IPS-11a (cell line): ENCODE measurements at regions not wholly inside any gene's neighbourhood (a gene's known extent, or its start where the extent isn't known, plus 50 kb on each side); places are given as distances from the start of the nearest gene placed in this dataset.
"Not testable (repeated sequence)": the region's sequence is repeated elsewhere in the genome, so short reads cannot be mapped to it uniquely, and the experiment has no call there.

ENCODE experiments used
- H3K4me3 ChIP-seq: one replicate; pipeline ENCODE4 v1.5.1; 2013; ENCODE audit warnings: low read depth, low read length, control low read depth

GRCh38 chr5:25033658-25034057 lies 388.9 kb upstream of the CDH10 start:
- H3K4me3 ChIP-seq = no peak overlapping the region

GRCh38 chr5:25029004-25029403 lies 384.2 kb upstream of the CDH10 start:
- no peak overlapping the region for H3K4me3 ChIP-seq

- H3K4me3 ChIP-seq = no peak overlapping the region
Observed at GRCh38 chr5:25027526-25027925, 382.7 kb upstream of the CDH10 start.

- no peak overlapping the region for H3K4me3 ChIP-seq
Observed at GRCh38 chr5:25027061-25027460, 382.3 kb upstream of the CDH10 start.

- no peak overlapping the region for H3K4me3 ChIP-seq
Observed at GRCh38 chr5:25025831-25026230, 381.1 kb upstream of the CDH10 start.

GRCh38 chr5:25020454-25020853 lies 375.7 kb upstream of the CDH10 start:
- H3K4me3 ChIP-seq = no peak overlapping the region

- no peak overlapping the region for H3K4me3 ChIP-seq
Observed at GRCh38 chr5:25009063-25009462, 364.3 kb upstream of the CDH10 start.

GRCh38 chr5:25006734-25007133 lies 362.0 kb upstream of the CDH10 start:
- no peak overlapping the region for H3K4me3 ChIP-seq

GRCh38 chr5:25006237-25006636 lies 361.5 kb upstream of the CDH10 start:
- no peak overlapping the region for H3K4me3 ChIP-seq

GRCh38 chr5:25005431-25005830 lies 360.7 kb upstream of the CDH10 start:
- H3K4me3 ChIP-seq = no peak overlapping the region

- no peak overlapping the region for H3K4me3 ChIP-seq
Observed at GRCh38 chr5:25002371-25002770, 357.6 kb upstream of the CDH10 start.

DNA sequence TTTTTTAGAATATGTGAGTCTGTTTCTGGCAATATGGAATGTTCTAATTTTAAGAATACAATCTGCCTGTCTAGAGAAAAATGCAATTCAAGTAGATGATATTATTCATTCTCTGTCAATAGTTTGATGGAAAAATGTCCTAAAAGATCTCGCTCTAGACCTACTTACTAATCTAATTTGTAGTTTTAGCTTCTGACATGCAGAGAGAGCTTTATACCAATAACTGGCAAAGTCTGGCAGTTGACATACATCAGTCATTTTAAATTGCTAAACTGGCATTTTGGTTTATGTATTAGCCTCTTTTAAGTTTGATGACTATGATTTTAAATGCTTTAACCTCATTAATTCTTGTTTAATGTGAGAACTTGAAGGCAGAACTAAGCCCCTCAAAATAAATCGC lies 355.0 kb upstream of the CDH10 start:
- H3K4me3 ChIP-seq = no peak overlapping the region

DNA sequence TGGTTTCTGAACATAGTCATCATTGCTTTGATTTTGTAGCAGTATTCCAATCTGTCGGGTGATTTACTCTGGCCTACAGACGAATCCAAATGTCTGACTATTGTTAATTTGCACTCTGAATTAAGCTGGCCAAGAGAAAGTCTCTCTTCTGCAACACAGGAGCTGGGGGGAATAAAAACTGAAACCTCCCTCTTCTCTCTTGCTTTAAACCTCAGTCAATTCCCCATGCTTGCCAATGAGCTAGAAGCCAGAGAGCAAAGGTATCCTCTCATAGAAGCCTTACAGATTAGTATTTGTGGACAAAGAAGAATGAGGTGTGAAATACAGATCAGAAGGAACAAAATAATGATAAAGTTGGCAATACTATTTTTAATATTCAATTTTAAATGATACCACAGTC lies 353.9 kb upstream of the CDH10 start:
- no peak overlapping the region for H3K4me3 ChIP-seq

- no peak overlapping the region for H3K4me3 ChIP-seq
Observed at GRCh38 chr5:24986326-24986725, 341.5 kb upstream of the CDH10 start.

GRCh38 chr5:24978552-24978951 lies 333.8 kb upstream of the CDH10 start:
- not testable (repeated sequence) for H3K4me3 ChIP-seq

DNA sequence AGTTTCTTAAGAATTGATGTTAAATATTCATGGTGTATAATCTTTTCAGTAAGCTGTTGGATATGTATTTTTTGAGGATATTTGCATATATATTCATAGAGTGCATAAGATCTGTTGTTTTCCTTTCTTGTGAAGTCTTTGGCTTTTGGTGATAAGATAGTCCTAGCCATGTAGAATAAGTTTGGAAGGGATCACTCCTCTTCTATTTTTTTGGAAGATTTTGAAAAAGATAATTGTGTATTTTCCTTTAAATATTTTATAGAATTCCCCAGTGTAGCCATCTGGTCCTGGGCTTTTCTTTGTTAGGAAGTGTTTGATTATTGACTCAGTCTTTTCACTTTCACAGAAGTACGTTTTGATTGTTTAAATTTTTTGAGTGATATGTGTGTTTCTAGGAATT lies 318.8 kb upstream of the CDH10 start:
- H3K4me3 ChIP-seq = no peak overlapping the region

DNA sequence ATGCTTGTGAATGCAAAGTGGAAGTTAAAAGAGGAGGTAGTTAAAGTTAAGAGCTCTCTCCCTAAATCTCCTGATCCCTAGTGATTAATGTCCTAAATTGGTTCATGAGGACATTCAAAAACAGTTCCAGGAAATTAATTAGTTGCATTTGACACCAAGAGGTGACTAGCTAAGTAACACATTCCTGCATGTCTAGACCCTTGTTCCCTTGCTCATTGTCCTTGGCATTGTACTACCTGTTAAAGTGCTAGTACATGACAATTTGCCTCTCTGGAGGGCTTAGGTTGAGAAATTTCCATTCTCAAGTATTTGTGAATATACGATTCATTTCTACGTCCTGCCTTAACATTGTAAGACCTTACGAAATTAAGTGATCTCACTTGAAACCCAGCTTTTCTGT lies 278.6 kb upstream of the CDH10 start:
- H3K4me3 ChIP-seq = no peak overlapping the region

GRCh38 chr5:24918676-24919075 lies 273.9 kb upstream of the CDH10 start:
- H3K4me3 ChIP-seq = no peak overlapping the region

- no peak overlapping the region for H3K4me3 ChIP-seq
Observed at GRCh38 chr5:24916863-24917262, 272.1 kb upstream of the CDH10 start.

GRCh38 chr5:24909210-24909609 lies 264.4 kb upstream of the CDH10 start:
- H3K4me3 ChIP-seq = no peak overlapping the region

GRCh38 chr5:24906689-24907088 lies 261.9 kb upstream of the CDH10 start:
- H3K4me3 ChIP-seq = no peak overlapping the region

DNA sequence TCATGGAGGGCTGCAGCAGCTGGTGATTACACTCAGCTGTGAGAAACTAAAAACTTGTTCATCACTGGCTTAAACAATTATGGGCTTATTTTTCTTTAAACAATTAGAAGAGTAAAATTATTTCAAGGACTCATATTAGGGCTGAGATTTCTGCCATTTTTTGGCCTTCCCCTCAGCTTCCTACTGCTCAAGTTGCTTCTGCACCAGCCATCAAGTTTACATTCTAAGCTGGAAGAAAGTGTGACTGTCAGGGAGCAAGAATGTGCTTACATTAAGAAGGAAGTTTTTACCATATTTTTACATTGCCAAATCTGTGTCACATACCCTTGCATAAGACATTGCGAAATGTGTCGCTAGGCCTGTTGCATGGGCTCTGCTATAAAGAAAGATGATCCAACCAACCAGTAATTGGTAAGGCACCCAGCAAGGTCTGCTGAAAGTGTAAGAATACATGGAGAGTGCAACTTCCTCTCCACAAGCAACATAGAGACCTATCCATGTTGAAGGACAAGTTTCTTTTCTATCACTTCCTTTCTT lies 260.3 kb upstream of the CDH10 start:
- H3K4me3 ChIP-seq = no peak overlapping the region

- no peak overlapping the region for H3K4me3 ChIP-seq
Observed at GRCh38 chr5:24899180-24899579, 254.4 kb upstream of the CDH10 start.

DNA sequence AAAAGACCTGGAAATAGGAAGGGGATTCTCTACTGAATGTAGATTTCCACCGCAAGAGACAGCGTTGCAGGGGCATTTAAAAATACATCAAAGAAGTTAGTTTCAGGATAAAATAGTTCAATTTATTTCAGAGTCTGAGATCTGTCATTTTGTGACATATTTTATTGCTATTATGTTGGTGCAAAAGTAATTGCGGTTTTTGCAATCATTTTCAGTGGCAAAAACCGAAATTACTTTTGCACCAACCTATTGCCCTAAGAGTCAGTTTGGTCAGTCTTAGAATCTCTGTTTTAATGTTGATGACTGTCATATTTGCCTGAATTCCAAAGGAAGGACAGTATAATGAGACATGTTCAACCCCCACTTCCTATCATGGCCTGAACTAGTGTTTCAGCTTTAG lies 219.5 kb upstream of the CDH10 start:
- H3K4me3 ChIP-seq = no peak overlapping the region
